Endothelial cell of umbilical vein (primary cell): ENCODE measurements at regions not wholly inside any gene's neighbourhood (a gene's known extent, or its start where the extent isn't known, plus 50 kb on each side); places are given as distances from the start of the nearest gene placed in this dataset.

Experiments
- BruUV-seq: library from RNA; stranded (reverse); fragments of 400-500 nt; replicated peaks from 2 replicates; lab custom pipeline; 2021; lab: Mats Ljungman, UMichigan
- CTCF ChIA-PET: fragments of 300-600, 350-600 bp; sonication (Branson Sonifier 250); formaldehyde crosslinking; loops from one replicate; lab custom pipeline; 2021; ENCODE audit warnings: antibody characterized with exemption, inconsistent platforms; lab: Charles Lee
- POLR2A ChIA-PET: fragments of 300-600, 350-600 bp; sonication (Branson Sonifier 250); formaldehyde crosslinking; loops from one replicate; lab custom pipeline; 2021; ENCODE audit warnings: antibody characterized with exemption, inconsistent platforms; lab: Charles Lee
- DNase-seq: peaks from one replicate; pipeline ENCODE4 v3.0.0-alpha.2; 2011; ENCODE audit warnings: low read depth, low spot score
- FAIRE-seq: peaks from 2 replicates; lab custom pipeline; 2011; peaks lifted over from hg19 to GRCh38; lab: Jason Lieb, UNC
- H2AFZ ChIP-seq: 2 replicates; pipeline ENCODE4 v1.6.0; 2012; ENCODE audit warnings: low read depth, low read length, control low read depth, inconsistent platforms
- H3K27ac ChIP-seq: 2 replicates; pipeline ENCODE4 v1.5.1; 2011; ENCODE audit warnings: low read depth, mild to moderate bottlenecking, control low read depth, low read length, moderate library complexity; ENCODE audit not compliant: insufficient read depth
- H3K27me3 ChIP-seq, 2 experiments: 2 replicates each; pipeline versions ENCODE4 v1.6.0 to v1.6.1; 2011; ENCODE audit warnings: low read length in 2 of 2, mixed read lengths in 1 of 2; ENCODE audit not compliant: control insufficient read depth in 2 of 2, insufficient read depth in 2 of 2
- H3K36me3 ChIP-seq, 2 experiments: 2 replicates in 1 of 2; 3 replicates in 1 of 2; pipeline ENCODE4 v1.5.1; 2011; ENCODE audit warnings: low read length in 2 of 2, mild to moderate bottlenecking in 1 of 2, moderate library complexity in 1 of 2; ENCODE audit not compliant: control insufficient read depth in 2 of 2, insufficient read depth in 2 of 2; ENCODE audit errors: extremely low read depth in 1 of 2
- H3K4me1 ChIP-seq: 3 replicates; pipeline ENCODE4 v1.5.1; 2011; ENCODE audit warnings: mild to moderate bottlenecking, low read length; ENCODE audit not compliant: control insufficient read depth, insufficient read depth; ENCODE audit errors: extremely low read depth
- H3K4me2 ChIP-seq: 2 replicates; pipeline ENCODE4 v1.6.1; 2011; ENCODE audit warnings: low read length, control low read depth, mixed read lengths; ENCODE audit not compliant: insufficient read depth
- H3K4me3 ChIP-seq, 3 experiments: fragments of 200-600 bp in 1 of 3; sonication (generic), shearing (Covaris generic) in 1 of 3; replicated peaks in 1 of 3; 2 replicates each; pipeline ENCODE4 v1.5.1; 2011 to 2016; ENCODE audit warnings: control low read depth in 3 of 3, low read length in 3 of 3, mild to moderate bottlenecking in 2 of 3, inconsistent platforms in 1 of 3, low read depth in 1 of 3, moderate library complexity in 1 of 3; ENCODE audit not compliant: insufficient read depth in 1 of 3
- H3K79me2 ChIP-seq: 2 replicates; pipeline ENCODE4 v1.6.0; 2012; ENCODE audit warnings: low read length, inconsistent platforms; ENCODE audit not compliant: control insufficient read depth, insufficient read depth
- H3K9ac ChIP-seq: replicated peaks from 2 replicates; pipeline ENCODE3; 2011; ENCODE audit warnings: low read length, control low read depth; ENCODE audit not compliant: insufficient read depth; ENCODE audit errors: extremely low read depth
- H3K9me1 ChIP-seq: replicated peaks from 3 replicates; pipeline ENCODE4 v1.6.0; 2011; ENCODE audit warnings: mild to moderate bottlenecking, low read length; ENCODE audit not compliant: control insufficient read depth, insufficient read depth; ENCODE audit errors: extremely low read depth
- H3K9me3 ChIP-seq: replicated peaks from 2 replicates; pipeline ENCODE4 v1.5.1; 2012; ENCODE audit warnings: low read length, inconsistent platforms; ENCODE audit not compliant: control insufficient read depth, insufficient read depth
- H4K20me1 ChIP-seq: replicated peaks from 2 replicates; pipeline ENCODE3; 2011; ENCODE audit warnings: mild to moderate bottlenecking, low read length; ENCODE audit not compliant: control insufficient read depth, insufficient read depth; ENCODE audit errors: extremely low read depth
- CTCF ChIP-seq, 2 donors: IDR thresholded peaks; 1 replicate in 1 of 2; 2 replicates in 1 of 2; pipeline ENCODE4 v1.5.1; 2011; ENCODE audit warnings: low read length in 2 of 2, mild to moderate bottlenecking in 2 of 2, moderate library complexity in 2 of 2, control low read depth in 1 of 2, inconsistent platforms in 1 of 2, low read depth in 1 of 2; ENCODE audit not compliant: insufficient read depth in 1 of 2; ENCODE audit errors: extremely low read depth in 1 of 2
- EZH2 ChIP-seq: IDR thresholded peaks from 2 replicates; pipeline ENCODE4 v1.6.1; 2012; ENCODE audit warnings: borderline replicate concordance, low read depth, mild to moderate bottlenecking, moderate library complexity, low read length, inconsistent platforms; ENCODE audit not compliant: severe bottlenecking
- FOS ChIP-seq: IDR thresholded peaks from 2 replicates; pipeline ENCODE4 v1.6.1; 2011; ENCODE audit warnings: mild to moderate bottlenecking, low read length, moderate library complexity, borderline replicate concordance; ENCODE audit not compliant: insufficient read depth
- GATA2 ChIP-seq: IDR thresholded peaks from 2 replicates; pipeline ENCODE4 v1.7.0; 2011; ENCODE audit warnings: low read depth, mild to moderate bottlenecking, moderate library complexity, mixed read lengths, low read length; ENCODE audit not compliant: insufficient read length, insufficient read depth
- JUN ChIP-seq: IDR thresholded peaks from 2 replicates; pipeline ENCODE4 v1.6.1; 2011; ENCODE audit warnings: borderline replicate concordance, low read depth; ENCODE audit not compliant: insufficient read length, insufficient read depth
- MAX ChIP-seq: IDR thresholded peaks from 2 replicates; pipeline ENCODE4 v1.6.1; 2011; ENCODE audit not compliant: insufficient read depth, insufficient read length
- MYC ChIP-seq: IDR thresholded peaks from one replicate; pipeline ENCODE4 v1.6.1; 2011; ENCODE audit warnings: mild to moderate bottlenecking, low read depth, low read length
- POLR2A ChIP-seq: IDR thresholded peaks from 2 replicates; pipeline ENCODE4 v1.6.1; 2012; ENCODE audit warnings: low read depth, mild to moderate bottlenecking, control low read depth, low read length
- POLR2AphosphoS5 ChIP-seq: IDR thresholded peaks from 2 replicates; pipeline ENCODE4 v1.6.1; 2012; ENCODE audit warnings: low read depth, mild to moderate bottlenecking, control low read depth, low read length, moderate library complexity; ENCODE audit not compliant: insufficient read depth
- dilution Hi-C: fragments of 300-500 bp; cut with MboI; formaldehyde crosslinking; loops from one replicate; pipeline ENCODE4 v1.15.0; 2019; ENCODE audit warnings: low sequenced_read_pairs; ENCODE audit not compliant: extremely low pct_ligation_motif_present
- intact Hi-C: fragments of 100-400 bp; cut with micrococcal nuclease; formaldehyde crosslinking; loops from one replicate; pipeline ENCODE4 v1.10.0; 2022

GRCh38 chr1:29963946-29964345, 727.6 kb downstream of the PTPRU start:
- no peak for TF ChIP-seq CTCF (IDR thresholded peaks at IDR 0.05; ENCODE audit: extremely low read depth in 1 of 2, insufficient read depth in 1 of 2, low read depth in 1 of 2, low read length in 2 of 2)
- no peak for TF ChIP-seq FOS
- no peak for TF ChIP-seq POLR2AphosphoS5
- no peak for TF ChIP-seq EZH2
- TF ChIP-seq JUN, result no peak
- no peak for TF ChIP-seq MAX
- no peak for TF ChIP-seq POLR2A
- no peak for TF ChIP-seq MYC
- TF ChIP-seq GATA2, result no peak
- ChIA-PET CTCF (no interaction called here), POLR2A (no interaction called here)
- FAIRE-seq, result no peak
- Histone ChIP-seq H3K4me2 (no peak overlapping the region), H3K27me3 (no peaks in the 10 kb centered on the region), H3K9me1 (no peaks in the 10 kb centered on the region), H3K9me3 (no peaks in the 10 kb centered on the region), H3K79me2 (no peaks in the 10 kb centered on the region), H3K27ac (no peak overlapping the region), H2AFZ (no peak overlapping the region), H3K4me3 (no peak overlapping the region), H3K36me3 (no peaks in the 10 kb centered on the region), H3K4me1 (no peaks in the 10 kb centered on the region), H4K20me1 (no peaks in the 10 kb centered on the region), H3K9ac (no peak overlapping the region)
- intact Hi-C loops (no loop called here), dilution Hi-C loops (no loop called here)
- no TSS peak for BruUV-seq
- DNase-seq, result no peak
